Central memory CD4-positive, alpha-beta T cell (primary cell): ENCODE measurements at regions not wholly inside any gene's neighbourhood (a gene's known extent, or its start where the extent isn't known, plus 50 kb on each side); places are given as distances from the start of the nearest gene placed in this dataset.
"Not testable (repeated sequence)": the region's sequence is repeated elsewhere in the genome, so short reads cannot be mapped to it uniquely, and the experiment has no call there.

Experiments used
- DNase-seq: peaks from one replicate; pipeline ENCODE4 v3.0.0; 2022

GRCh38 chr5:8676695-8677094 is 807.7 kb downstream of the MTRR start:
- DNase-seq = no peak

GRCh38 chr5:8682381-8682780 is 813.4 kb downstream of the MTRR start:
- no peak for DNase-seq

DNA sequence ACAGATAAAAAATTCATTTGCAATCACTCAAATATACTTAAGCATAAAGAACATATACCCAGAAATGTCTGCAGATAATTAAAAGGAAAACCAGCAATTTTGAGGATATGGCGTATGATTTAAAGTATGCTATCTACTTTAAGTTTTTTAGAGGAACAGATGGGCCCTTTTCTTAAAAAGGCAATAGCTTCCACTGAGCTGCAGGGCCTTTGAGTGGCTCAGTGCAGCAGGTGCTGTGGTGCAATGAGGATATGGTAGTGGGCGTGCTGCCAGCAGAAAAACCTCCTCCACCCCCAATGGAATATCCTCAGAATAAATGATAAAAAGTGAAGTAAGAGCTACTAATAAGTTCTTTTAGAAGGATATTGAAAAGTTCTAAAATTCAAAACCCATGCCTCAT is 814.5 kb downstream of the MTRR start:
- no peak for DNase-seq

- no peak for DNase-seq
Observed at GRCh38 chr5:8685704-8686103, 816.8 kb downstream of the MTRR start.

GRCh38 chr5:8686707-8687106 is 817.8 kb downstream of the MTRR start:
- no peak for DNase-seq

DNA sequence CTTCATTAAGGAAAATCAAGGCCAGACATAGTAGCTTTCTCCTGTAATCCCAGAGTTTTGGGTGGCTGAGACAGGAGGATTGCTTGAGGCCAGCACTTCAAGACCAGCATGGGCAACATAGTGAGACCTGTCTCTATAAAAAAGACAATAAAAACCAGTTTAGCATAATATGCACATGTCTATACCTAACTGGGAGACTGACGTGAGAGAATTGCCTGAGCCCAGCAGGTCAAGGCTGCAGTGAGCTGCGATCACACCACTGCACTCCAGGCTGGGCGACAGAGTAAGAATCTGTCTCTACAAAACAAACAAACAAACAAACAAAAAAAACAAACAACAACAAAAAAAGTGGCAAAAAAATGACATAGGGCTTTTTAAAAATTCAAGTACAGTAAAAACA is 820.8 kb downstream of the MTRR start:
- no peak for DNase-seq

- no peak for DNase-seq
Observed at GRCh38 chr5:8691221-8691620, 822.3 kb downstream of the MTRR start.

- DNase-seq = no peak
Observed at GRCh38 chr5:8693341-8693844, 824.4 kb downstream of the MTRR start.

DNA sequence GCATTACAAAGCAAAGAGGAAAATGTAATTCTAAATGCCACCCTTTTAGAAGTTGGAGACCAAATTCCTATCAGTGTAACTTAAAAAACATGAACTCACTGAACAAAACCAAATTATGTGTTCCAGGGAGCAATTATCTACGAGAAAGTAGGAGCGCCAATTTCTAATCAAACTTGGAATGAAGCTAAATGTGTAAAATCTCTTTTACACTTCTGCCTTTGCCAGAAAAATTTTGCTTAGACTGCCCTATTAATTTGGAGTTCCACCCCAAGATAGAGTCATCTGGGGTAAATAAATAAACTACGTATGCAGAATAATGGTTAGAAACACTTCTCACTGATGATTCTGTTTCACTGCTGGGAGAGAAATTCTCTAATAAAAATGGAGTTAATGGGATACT is 825.6 kb downstream of the MTRR start:
- DNase-seq = no peak

DNA sequence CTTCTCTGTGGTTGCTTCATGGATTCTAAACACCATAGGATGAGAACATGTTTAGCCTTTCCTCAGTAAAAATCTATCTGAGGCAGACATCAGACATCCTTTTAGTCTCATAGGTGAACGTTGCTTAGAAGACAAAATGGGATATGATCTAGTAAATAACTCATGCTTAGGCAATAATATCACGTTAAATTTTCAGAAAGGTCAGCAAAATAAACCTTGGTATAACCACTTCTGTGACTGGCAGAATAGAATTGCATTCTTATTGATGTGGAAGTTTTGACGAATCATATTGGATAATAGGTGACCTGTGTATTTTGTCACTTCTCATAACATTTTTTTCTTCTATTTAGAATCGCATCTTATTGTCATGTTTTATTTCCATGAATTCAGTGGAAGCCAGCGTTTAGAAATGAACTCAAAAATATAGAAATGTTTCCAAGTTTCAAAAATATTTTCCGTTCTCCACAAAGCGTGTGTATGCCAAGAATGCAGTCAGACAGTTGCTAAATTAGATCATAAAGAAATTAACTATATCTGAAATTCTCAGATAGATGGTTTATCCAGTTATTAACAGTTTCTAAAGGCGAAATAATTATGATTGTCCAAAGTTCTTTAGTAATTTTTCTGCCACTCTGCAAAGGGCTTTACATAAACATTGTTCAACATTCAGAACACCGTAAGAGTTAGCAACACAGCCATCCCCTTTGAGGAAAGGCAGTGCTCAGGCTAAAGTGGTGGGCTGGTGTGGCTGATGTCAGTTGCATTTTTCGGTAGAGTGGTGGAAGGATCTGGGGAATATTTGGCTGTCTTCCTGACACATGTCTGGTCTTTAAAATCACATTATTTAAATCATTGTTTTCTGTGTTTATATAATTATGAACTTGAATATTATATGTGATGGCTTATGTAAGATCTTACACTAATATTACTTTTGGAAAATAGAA is 827.2 kb downstream of the MTRR start:
- no peak for DNase-seq

- no peak for DNase-seq
Observed at GRCh38 chr5:8700222-8700621, 831.3 kb downstream of the MTRR start.

DNA sequence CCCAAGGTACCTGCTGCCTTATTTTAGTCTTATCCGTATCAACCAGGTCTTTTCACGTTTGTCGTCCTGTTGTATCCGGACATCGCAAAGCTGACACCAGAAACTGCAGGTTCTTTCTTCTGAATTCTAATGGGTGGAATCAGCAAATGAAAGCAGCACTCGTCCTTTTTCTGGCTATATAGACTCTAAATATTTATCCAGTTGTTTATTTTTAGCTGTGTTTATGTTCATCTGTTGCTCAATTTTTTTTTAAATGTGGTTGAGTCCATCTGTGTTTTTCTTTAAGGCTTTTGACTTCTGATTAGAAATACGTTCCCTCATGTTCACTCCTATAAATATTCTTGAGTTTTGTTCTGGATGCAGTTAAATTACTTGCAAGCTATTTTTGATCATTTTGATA is 831.7 kb downstream of the MTRR start:
- no peak for DNase-seq

GRCh38 chr5:8701251-8701650 is 832.3 kb downstream of the MTRR start:
- no peak for DNase-seq

DNA sequence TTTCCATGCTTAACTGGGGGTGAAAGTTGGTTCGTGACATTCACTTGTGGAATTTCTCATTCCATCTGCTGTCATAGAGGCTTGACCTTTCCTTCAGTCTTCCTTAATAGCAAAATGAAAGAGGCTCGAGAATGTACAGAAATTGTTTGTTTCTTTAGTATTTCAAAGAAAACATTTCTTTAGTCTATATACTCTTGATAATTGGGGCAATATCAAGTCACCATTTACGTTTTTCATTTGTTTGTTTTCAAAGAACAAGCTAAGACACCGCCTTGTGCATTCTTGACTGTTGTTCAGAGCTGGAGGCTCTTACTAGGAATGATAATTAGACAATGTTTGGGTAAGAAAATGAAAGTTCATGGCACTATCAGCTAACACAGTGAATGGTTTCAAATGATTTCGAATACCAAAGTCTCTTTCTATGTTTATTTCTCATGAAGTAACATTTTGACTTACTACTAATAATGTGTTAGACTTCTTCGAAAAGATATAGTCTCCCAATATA is 835.4 kb downstream of the SEMA5A start:
- DNase-seq = no peak

- DNase-seq = no peak
Observed at GRCh38 chr5:8714198-8714597, 831.7 kb downstream of the SEMA5A start.

DNA sequence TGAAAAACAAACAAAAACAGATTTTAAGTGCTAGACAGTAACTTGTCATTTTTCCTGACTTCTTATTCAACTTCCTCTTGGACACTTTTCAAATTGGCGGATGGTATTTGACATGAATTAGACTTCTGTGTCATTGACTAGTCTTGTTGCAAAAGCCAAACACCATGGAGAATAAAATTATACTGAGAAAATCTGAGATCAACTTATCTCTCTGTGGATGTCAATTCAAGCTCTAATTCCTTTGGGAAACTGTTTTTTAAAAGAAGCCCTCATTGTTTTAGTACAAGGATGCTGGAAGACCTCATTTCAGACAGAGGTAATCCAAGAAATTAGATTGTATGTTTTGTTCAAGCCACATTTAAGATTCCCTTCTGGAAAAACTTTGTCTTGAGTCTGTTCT is 831.0 kb downstream of the SEMA5A start:
- no peak for DNase-seq

DNA sequence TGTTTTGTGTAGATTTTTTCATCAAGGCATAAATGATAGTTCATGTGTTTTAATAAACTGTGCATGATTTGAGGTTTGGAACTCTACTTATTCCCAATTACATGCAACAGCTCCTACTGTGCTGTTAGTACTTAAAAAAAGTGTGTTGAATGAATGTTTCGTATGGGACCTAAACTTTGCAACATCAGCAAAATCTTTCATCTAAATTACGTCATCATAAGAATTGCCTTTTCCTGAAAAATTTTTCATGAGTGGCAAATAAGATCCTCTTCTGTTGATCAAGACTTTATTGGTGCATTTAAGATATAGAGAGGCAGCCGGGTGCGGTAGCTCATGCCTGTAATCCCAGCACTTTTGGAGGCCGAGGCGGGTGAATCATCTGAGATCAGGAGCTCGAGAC is 826.1 kb downstream of the SEMA5A start:
- DNase-seq = no peak

GRCh38 chr5:8720506-8720905 is 825.4 kb downstream of the SEMA5A start:
- no peak for DNase-seq

DNA sequence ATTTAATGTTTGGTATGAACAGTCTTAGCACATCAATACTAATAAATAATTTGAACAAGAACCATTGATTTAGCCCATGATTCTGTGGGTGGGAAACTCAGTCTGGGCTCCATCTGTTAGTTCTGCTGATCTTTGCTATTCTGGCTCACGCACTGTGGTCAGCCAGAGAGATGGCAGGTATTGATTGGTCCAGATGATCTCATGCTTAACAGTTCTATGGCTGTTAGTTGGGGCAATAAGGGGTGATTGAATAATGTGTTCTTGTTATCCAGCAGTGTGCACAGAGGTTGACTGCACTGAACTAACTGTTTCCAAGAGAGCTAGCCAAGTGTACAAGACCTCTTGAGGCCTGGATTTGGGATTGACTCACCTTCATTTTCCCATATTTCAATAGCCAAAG is 824.3 kb downstream of the SEMA5A start:
- no peak for DNase-seq

- no peak for DNase-seq
Observed at GRCh38 chr5:8726383-8727036, 819.4 kb downstream of the SEMA5A start.

DNA sequence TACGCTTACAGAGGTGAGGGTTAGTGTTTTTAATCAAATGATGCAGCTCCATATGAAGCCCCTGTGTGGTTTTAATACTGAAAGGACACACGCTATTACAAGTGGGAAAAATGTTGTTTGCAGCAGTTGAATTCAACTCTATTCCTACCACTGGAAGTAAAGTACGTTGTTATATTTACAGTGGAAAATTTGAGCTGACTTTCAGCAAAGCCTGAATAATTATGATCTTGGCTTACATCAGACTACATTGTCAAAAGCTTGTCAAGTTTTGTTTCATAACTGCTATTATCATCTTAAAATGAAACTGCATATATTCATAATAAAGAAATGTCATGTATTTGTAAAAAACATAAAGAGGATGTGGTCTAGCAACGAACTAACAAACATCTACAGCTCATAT is 818.5 kb downstream of the SEMA5A start:
- no peak for DNase-seq

DNA sequence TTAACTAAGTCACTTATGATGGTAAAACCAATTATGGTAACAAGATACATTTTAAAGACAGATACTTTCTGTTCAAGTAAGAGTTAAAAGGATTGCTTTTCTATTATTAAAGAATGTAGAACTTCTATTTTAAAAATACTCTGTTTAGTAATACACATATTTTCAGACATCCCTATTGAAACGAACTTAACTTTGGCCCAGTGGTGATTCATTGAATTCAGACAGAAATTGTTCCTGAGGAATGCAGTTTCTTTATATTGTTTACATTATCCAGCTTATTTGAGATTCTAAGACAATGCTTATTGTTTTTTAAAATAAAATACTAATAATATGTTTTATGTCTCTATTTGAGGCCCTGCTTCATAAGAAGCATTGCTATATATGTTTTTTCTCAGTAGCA is 816.4 kb downstream of the SEMA5A start:
- DNase-seq = no peak

- DNase-seq = no peak
Observed at GRCh38 chr5:8730194-8730593, 815.7 kb downstream of the SEMA5A start.

- DNase-seq = not testable (repeated sequence)
Observed at GRCh38 chr5:8731110-8731509, 814.8 kb downstream of the SEMA5A start.
